ENCODE measurements at regions not wholly inside any gene's neighbourhood (a gene's known extent, or its start where the extent isn't known, plus 50 kb on each side); places are given as distances from the start of the nearest gene placed in this dataset.

- Histone ChIP-seq H3K27me3 (replicated peaks in 1 of 4; ENCODE audit: control insufficient read depth in 3 of 4, extremely low read depth in 1 of 4, insufficient read depth in 3 of 4, low read length in 3 of 4) (no peaks in the 10 kb centered on the region), H3K56ac (replicated peaks; ENCODE audit: insufficient read length, low read depth, low read length) (no peak overlapping the region), H3K79me2 (ENCODE audit: control insufficient read depth in 1 of 2, insufficient read depth in 2 of 2, low read length in 2 of 2) (no peaks in the 10 kb centered on the region), H2AK5ac (ENCODE audit: low read depth, low read length) (no peak overlapping the region), H3K4me3 (ENCODE audit: extremely low read depth in 1 of 4, insufficient read depth in 2 of 4, low read depth in 3 of 4, low read length in 4 of 4) (peak overlapping the region in 1 of 4 experiments; percentile 36; a peak in 1 of 8 replicates), H3K9me3 (ENCODE audit: insufficient read depth in 2 of 2, low read depth in 1 of 2, low read length in 1 of 2) (no peaks in the 10 kb centered on the region), H3K4ac (replicated peaks; ENCODE audit: insufficient read length, low read depth, low read length) (no peak overlapping the region), H2AFZ (ENCODE audit: low read length) (no peak overlapping the region), H2BK15ac (ENCODE audit: low read length) (no peak overlapping the region), H3K4me2 (ENCODE audit: insufficient read depth in 1 of 2, low read depth in 2 of 2, low read length in 2 of 2) (peak overlapping the region; percentile 3 to 45; a peak in 1 of 4 replicates), H4K5ac (ENCODE audit: insufficient read length, low read depth, low read length) (no peak overlapping the region), H3K9ac (replicated peaks in 1 of 4; ENCODE audit: extremely low read depth in 1 of 4, low read depth in 3 of 4, low read length in 3 of 4) (no peak overlapping the region), H4K8ac (ENCODE audit: extremely low read depth, insufficient read depth, low read length) (no peak overlapping the region), H2BK20ac (ENCODE audit: low read length) (no peak overlapping the region), H3K4me1 (replicated peaks in 1 of 4; ENCODE audit: control insufficient read depth in 3 of 4, insufficient read depth in 4 of 4, low read length in 3 of 4) (peaks cover 0 to 7% (median 0%) of the 10 kb centered on the region in 4 experiments; a peak in 2 of 7 replicates), H3K14ac (ENCODE audit: insufficient read length) (no peak overlapping the region), H2BK5ac (ENCODE audit: low read depth, low read length) (no peak overlapping the region), H4K20me1 (replicated peaks in 1 of 2; ENCODE audit: control insufficient read depth in 1 of 2, insufficient read depth in 2 of 2, low read length in 2 of 2) (no peaks in the 10 kb centered on the region), H3K36me3 (ENCODE audit: control insufficient read depth in 2 of 4, insufficient read depth in 4 of 4, low read length in 3 of 4) (no peaks in the 10 kb centered on the region; a peak in 1 of 8 replicates), H2BK120ac (replicated peaks; ENCODE audit: low read depth, low read length) (no peak overlapping the region), H3K23me2 (ENCODE audit: low read depth, low read length) (no peaks in the 10 kb centered on the region), H3K27ac (ENCODE audit: low read depth, low read length) (no peak overlapping the region), H3K79me1 (ENCODE audit: low read depth, low read length) (no peaks in the 10 kb centered on the region), H4K91ac (replicated peaks; ENCODE audit: insufficient read length, low read length) (no peak overlapping the region), H3K18ac (ENCODE audit: extremely low read depth, low read length) (no peak overlapping the region), H3K23ac (ENCODE audit: insufficient read length) (no peak overlapping the region), H2BK12ac (ENCODE audit: low read depth, low read length) (no peak overlapping the region)
- WGBS, 2 experiments (ENCODE audit: extremely low coverage in 1 of 2, insufficient coverage in 1 of 2, insufficient read length in 1 of 2, insufficient replicate concordance in 2 of 2, low coverage in 1 of 2, low lambda C conversion rate in 2 of 2, missing lambda C conversion rate in 1 of 2): 16% methylated on average over 2 of the region's 2 CpGs; no CpG with 5 or more reads in 1 of the 2 experiments
- ChIA-PET POLR2A (ENCODE audit: partially characterized antibody) (no interaction called here), CTCF (ENCODE audit: partially characterized antibody) (interaction anchor here (1.9 kb wide), 1 partner anchor 11 kb away, joined by 4 read pairs; no protein-coding TSS in a partner anchor)
- TF ChIP-seq MAFK (IDR thresholded peaks at IDR 0.05; ENCODE audit: low read depth, low read length) (peak; percentile 65), FOSL1 (IDR thresholded peaks at IDR 0.05; ENCODE audit: insufficient read depth, low read depth, low read length) (no peak), MAX (IDR thresholded peaks at IDR 0.05) (no peak), CHD2 (IDR thresholded peaks at IDR 0.05; ENCODE audit: low read length) (no peak), POLR2A (IDR thresholded peaks at IDR 0.05; ENCODE audit: control extremely low read depth in 1 of 2, low read depth in 2 of 2, low read length in 2 of 2) (no peak), BACH1 (IDR thresholded peaks at IDR 0.05; ENCODE audit: low read length) (peak; percentile 32; the same call in 1 of the 2 replicates), CTBP2 (IDR thresholded peaks at IDR 0.05; ENCODE audit: borderline replicate concordance, insufficient read depth, insufficient read length, low read length) (no peak), HDAC2 (IDR thresholded peaks at IDR 0.05; ENCODE audit: borderline replicate concordance in 1 of 2, low read depth in 2 of 2, low read length in 2 of 2) (peak in 1 of 2 experiments; percentile 60; a peak in 1 of 4 replicates), RNF2 (IDR thresholded peaks at IDR 0.05; ENCODE audit: borderline replicate concordance, low read depth, low read length, missing control alignments, poor library complexity, severe bottlenecking) (no peak), GTF2F1 (IDR thresholded peaks at IDR 0.05; ENCODE audit: borderline replicate concordance, low read depth, low read length) (no peak)
- DNase-seq (ENCODE audit: low read depth in 1 of 2, low spot score in 2 of 2): peak in 1 of 2 experiments; percentile 27
- FAIRE-seq: no peak
These were observed 2225.7 kb downstream of the NCAM2 start for GRCh38 chr21:23223882-23224281.
